ENCODE measurements at regions not wholly inside any gene's neighbourhood (a gene's known extent, or its start where the extent isn't known, plus 50 kb on each side); places are given as distances from the start of the nearest gene placed in this dataset.

DNA sequence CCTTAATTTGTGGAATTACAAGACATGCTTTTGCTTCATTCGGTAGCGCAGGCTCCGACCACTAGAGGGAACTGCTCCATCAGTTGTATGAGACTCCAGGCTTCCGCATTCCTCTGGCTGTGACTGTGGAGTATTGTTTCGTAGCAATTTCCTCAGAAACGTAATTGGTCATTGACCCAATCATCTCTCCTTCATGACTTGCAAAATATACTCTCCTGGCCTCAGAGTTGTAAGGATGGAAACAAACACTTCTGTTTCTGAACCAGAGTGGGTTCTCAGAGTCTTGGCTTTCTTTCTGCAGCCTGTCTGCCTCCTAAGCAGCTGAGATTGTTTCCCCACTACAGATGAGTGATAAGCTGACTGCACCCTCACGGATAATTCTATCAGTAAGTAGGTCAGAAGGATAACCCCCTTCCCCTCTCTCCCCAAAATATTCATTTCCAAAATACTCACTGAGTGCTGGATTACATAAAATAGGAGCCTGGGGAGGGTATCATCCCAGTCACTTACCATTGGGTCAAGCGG is 146.8 kb upstream of the ZC3H12C start:
- peaks cover 5% of the 10 kb centered on the region for H3K27me3 ChIP-seq (ENCODE audit: control insufficient read depth, insufficient read depth, low read length)
- peak; percentile 69 to 74 for ATAC-seq (ENCODE audit: low read depth in 2 of 2)
- peak overlapping the region; percentile 45 for H3K4me3 ChIP-seq (ENCODE audit: low read depth, low read length)
- H3K27ac ChIP-seq (ENCODE audit: insufficient read depth, low read length, poor library complexity, severe bottlenecking) = no peak overlapping the region
- Mint-ChIP-seq H3K36me3 (no peaks in the 10 kb centered on the region), H3K4me3 (peak overlapping the region in 3 of 4 donors; percentile 66 to 78 (median 70)), H3K4me1 (peaks cover 5 to 7% (median 6%) of the 10 kb centered on the region in 4 donors), H3K9me3 (peaks cover 0 to 1% (median 0%) of the 10 kb centered on the region in 7 donors), H3K27ac (no peak overlapping the region), H3K27me3 (peaks cover 15% of the 10 kb centered on the region)
- no peaks in the 10 kb centered on the region for H3K36me3 ChIP-seq (ENCODE audit: control insufficient read depth, insufficient read depth, low read length)
- no peaks in the 10 kb centered on the region for H3K9me3 ChIP-seq (ENCODE audit: control insufficient read depth in 2 of 2, low read length in 2 of 2)
- peak; percentile 22 to 72 (median 41) for DNase-seq
- H3K4me1 ChIP-seq (ENCODE audit: control insufficient read depth, insufficient read depth, low read length, poor library complexity, severe bottlenecking) = no peaks in the 10 kb centered on the region

GRCh38 chr11:109954534-109954933 is 138.7 kb upstream of the ZC3H12C start:
- Histone ChIP-seq H3K4me1 (ENCODE audit: control insufficient read depth, insufficient read depth, low read length, poor library complexity, severe bottlenecking) (no peaks in the 10 kb centered on the region), H3K9me3 (ENCODE audit: control insufficient read depth in 2 of 2, low read length in 2 of 2) (no peaks in the 10 kb centered on the region), H3K36me3 (ENCODE audit: control insufficient read depth, insufficient read depth, low read length) (no peaks in the 10 kb centered on the region), H3K4me3 (ENCODE audit: low read depth, low read length) (no peak overlapping the region), H3K27me3 (ENCODE audit: control insufficient read depth, insufficient read depth, low read length) (no peaks in the 10 kb centered on the region), H3K27ac (ENCODE audit: insufficient read depth, low read length, poor library complexity, severe bottlenecking) (no peak overlapping the region)
- no peak overlapping the region for H3K27ac Mint-ChIP-seq
- H3K9me3 Mint-ChIP-seq = no peaks in the 10 kb centered on the region
- DNase-seq (no peak), ATAC-seq (ENCODE audit: low read depth in 2 of 2) (no peak)
- H3K4me3 Mint-ChIP-seq = no peak overlapping the region
- no peaks in the 10 kb centered on the region for H3K36me3 Mint-ChIP-seq
- H3K4me1 Mint-ChIP-seq = peaks cover 0 to 5% (median 4%) of the 10 kb centered on the region in 4 donors
- H3K27me3 Mint-ChIP-seq = peaks cover 19% of the 10 kb centered on the region

GRCh38 chr11:109956124-109956793 is 136.9 kb upstream of the ZC3H12C start:
- Histone ChIP-seq H3K4me3 (ENCODE audit: low read depth, low read length) (no peak overlapping the region), H3K27ac (ENCODE audit: insufficient read depth, low read length, poor library complexity, severe bottlenecking) (no peak overlapping the region), H3K4me1 (ENCODE audit: control insufficient read depth, insufficient read depth, low read length, poor library complexity, severe bottlenecking) (no peaks in the 10 kb centered on the region), H3K36me3 (ENCODE audit: control insufficient read depth, insufficient read depth, low read length) (no peaks in the 10 kb centered on the region), H3K9me3 (ENCODE audit: control insufficient read depth in 2 of 2, low read length in 2 of 2) (no peaks in the 10 kb centered on the region), H3K27me3 (ENCODE audit: control insufficient read depth, insufficient read depth, low read length) (no peaks in the 10 kb centered on the region)
- Mint-ChIP-seq H3K27me3 (peaks cover 14% of the 10 kb centered on the region), H3K36me3 (no peaks in the 10 kb centered on the region), H3K9me3 (no peaks in the 10 kb centered on the region), H3K4me1 (peaks cover 0 to 5% (median 4%) of the 10 kb centered on the region in 4 donors), H3K27ac (no peak overlapping the region), H3K4me3 (no peak overlapping the region)
- DNase-seq = peak in 1 of 3 donors; percentile 4
- no peak for ATAC-seq (ENCODE audit: low read depth in 2 of 2)

DNA sequence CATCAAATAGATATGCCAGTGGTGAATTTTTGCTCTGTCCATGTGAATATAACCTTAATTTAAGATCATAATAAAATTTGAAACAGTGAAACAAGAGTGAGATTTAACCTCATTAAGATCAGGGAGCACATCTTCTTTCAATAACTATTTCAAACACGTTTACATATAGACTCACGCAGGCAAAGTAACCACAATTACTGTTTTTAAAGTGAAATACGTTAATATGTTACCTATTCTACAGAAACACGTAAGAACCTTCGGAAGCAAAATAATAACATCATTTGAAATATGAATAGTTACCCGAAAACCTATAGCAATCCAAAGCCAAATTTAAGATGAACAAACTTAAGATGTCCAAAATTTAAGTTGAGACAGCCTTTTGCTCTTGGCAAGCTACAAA is 136.2 kb upstream of the ZC3H12C start:
- Histone ChIP-seq H3K36me3 (ENCODE audit: control insufficient read depth, insufficient read depth, low read length) (no peaks in the 10 kb centered on the region), H3K4me1 (ENCODE audit: control insufficient read depth, insufficient read depth, low read length, poor library complexity, severe bottlenecking) (no peaks in the 10 kb centered on the region), H3K27me3 (ENCODE audit: control insufficient read depth, insufficient read depth, low read length) (no peaks in the 10 kb centered on the region), H3K4me3 (ENCODE audit: low read depth, low read length) (no peak overlapping the region), H3K27ac (ENCODE audit: insufficient read depth, low read length, poor library complexity, severe bottlenecking) (no peak overlapping the region), H3K9me3 (ENCODE audit: control insufficient read depth in 2 of 2, low read length in 2 of 2) (no peaks in the 10 kb centered on the region)
- Mint-ChIP-seq H3K27me3 (peaks cover 8% of the 10 kb centered on the region), H3K36me3 (no peaks in the 10 kb centered on the region), H3K4me1 (peaks cover 0 to 5% (median 4%) of the 10 kb centered on the region in 4 donors), H3K9me3 (no peaks in the 10 kb centered on the region), H3K27ac (no peak overlapping the region), H3K4me3 (no peak overlapping the region)
- DNase-seq (no peak), ATAC-seq (ENCODE audit: low read depth in 2 of 2) (no peak)

- Mint-ChIP-seq H3K27me3 (peaks cover 8% of the 10 kb centered on the region), H3K36me3 (no peaks in the 10 kb centered on the region), H3K9me3 (peaks cover 0 to 2% (median 0%) of the 10 kb centered on the region in 7 donors), H3K4me3 (no peak overlapping the region), H3K27ac (no peak overlapping the region), H3K4me1 (peaks cover 0 to 5% (median 4%) of the 10 kb centered on the region in 4 donors)
- Histone ChIP-seq H3K4me1 (ENCODE audit: control insufficient read depth, insufficient read depth, low read length, poor library complexity, severe bottlenecking) (no peaks in the 10 kb centered on the region), H3K27ac (ENCODE audit: insufficient read depth, low read length, poor library complexity, severe bottlenecking) (no peak overlapping the region), H3K36me3 (ENCODE audit: control insufficient read depth, insufficient read depth, low read length) (no peaks in the 10 kb centered on the region), H3K9me3 (ENCODE audit: control insufficient read depth in 2 of 2, low read length in 2 of 2) (no peaks in the 10 kb centered on the region), H3K4me3 (ENCODE audit: low read depth, low read length) (no peak overlapping the region), H3K27me3 (ENCODE audit: control insufficient read depth, insufficient read depth, low read length) (no peaks in the 10 kb centered on the region)
- ATAC-seq (ENCODE audit: low read depth in 2 of 2) = no peak
- no peak for DNase-seq
These were observed 135.6 kb upstream of the ZC3H12C start for GRCh38 chr11:109957601-109958000.

DNA sequence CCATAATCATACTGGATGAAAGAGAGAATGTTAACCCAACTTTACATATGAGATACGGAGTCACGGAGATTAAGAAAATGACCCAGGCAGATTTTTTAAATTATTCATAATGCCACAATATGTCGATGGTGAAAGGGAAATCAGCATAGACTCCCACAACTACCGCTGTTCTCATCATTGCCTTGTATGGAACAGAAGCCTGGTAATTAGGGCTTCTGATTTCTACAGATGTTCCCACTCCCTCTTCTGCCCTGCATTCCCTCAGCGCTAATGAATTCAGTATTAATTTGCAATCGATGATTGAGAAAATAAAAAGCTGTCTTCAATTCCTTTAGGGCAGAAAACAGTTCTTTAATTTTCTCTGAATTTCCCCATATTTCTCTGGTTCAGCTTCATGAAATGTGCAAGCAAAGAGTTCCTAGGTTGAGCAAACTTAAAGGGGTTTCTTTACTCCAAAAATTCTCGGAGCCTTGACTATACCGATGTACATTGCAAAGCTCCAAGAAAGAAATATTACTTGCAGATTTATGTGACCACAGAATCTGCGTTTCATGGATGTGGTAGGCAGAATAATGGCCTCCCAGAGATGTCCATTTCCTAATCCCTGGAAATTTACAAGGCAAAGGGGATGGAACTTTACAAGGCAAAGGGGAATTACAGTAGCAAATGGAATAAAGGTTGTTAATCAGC is 134.9 kb upstream of the ZC3H12C start:
- no peak overlapping the region for H3K4me3 ChIP-seq (ENCODE audit: low read depth, low read length)
- DNase-seq (no peak), ATAC-seq (ENCODE audit: low read depth in 2 of 2) (no peak)
- Mint-ChIP-seq H3K4me3 (no peak overlapping the region), H3K36me3 (no peaks in the 10 kb centered on the region), H3K9me3 (peaks cover 0 to 2% (median 0%) of the 10 kb centered on the region in 7 donors), H3K27ac (no peak overlapping the region), H3K27me3 (peaks cover 8% of the 10 kb centered on the region), H3K4me1 (peaks cover 0 to 5% (median 4%) of the 10 kb centered on the region in 4 donors)
- H3K9me3 ChIP-seq (ENCODE audit: control insufficient read depth in 2 of 2, low read length in 2 of 2) = no peaks in the 10 kb centered on the region
- H3K27ac ChIP-seq (ENCODE audit: insufficient read depth, low read length, poor library complexity, severe bottlenecking) = no peak overlapping the region
- H3K36me3 ChIP-seq (ENCODE audit: control insufficient read depth, insufficient read depth, low read length) = no peaks in the 10 kb centered on the region
- no peaks in the 10 kb centered on the region for H3K27me3 ChIP-seq (ENCODE audit: control insufficient read depth, insufficient read depth, low read length)
- H3K4me1 ChIP-seq (ENCODE audit: control insufficient read depth, insufficient read depth, low read length, poor library complexity, severe bottlenecking) = no peaks in the 10 kb centered on the region

GRCh38 chr11:109958821-109959166 is 134.4 kb upstream of the ZC3H12C start:
- DNase-seq = no peak
- Histone ChIP-seq H3K4me3 (ENCODE audit: low read depth, low read length) (no peak overlapping the region), H3K36me3 (ENCODE audit: control insufficient read depth, insufficient read depth, low read length) (no peaks in the 10 kb centered on the region), H3K27me3 (ENCODE audit: control insufficient read depth, insufficient read depth, low read length) (no peaks in the 10 kb centered on the region), H3K9me3 (ENCODE audit: control insufficient read depth in 2 of 2, low read length in 2 of 2) (no peaks in the 10 kb centered on the region), H3K27ac (ENCODE audit: insufficient read depth, low read length, poor library complexity, severe bottlenecking) (no peak overlapping the region), H3K4me1 (ENCODE audit: control insufficient read depth, insufficient read depth, low read length, poor library complexity, severe bottlenecking) (no peaks in the 10 kb centered on the region)
- ATAC-seq (ENCODE audit: low read depth in 2 of 2) = no peak
- no peaks in the 10 kb centered on the region for H3K36me3 Mint-ChIP-seq
- H3K4me1 Mint-ChIP-seq = peaks cover 0 to 5% (median 4%) of the 10 kb centered on the region in 4 donors
- H3K4me3 Mint-ChIP-seq = no peak overlapping the region
- H3K9me3 Mint-ChIP-seq = peaks cover 0 to 2% (median 0%) of the 10 kb centered on the region in 7 donors
- H3K27ac Mint-ChIP-seq = no peak overlapping the region
- H3K27me3 Mint-ChIP-seq = peaks cover 4% of the 10 kb centered on the region

Measured in CD4-positive, CD25-positive, alpha-beta regulatory T cell (primary cell).